ENCODE measurements at regions not wholly inside any gene's neighbourhood (a gene's known extent, or its start where the extent isn't known, plus 50 kb on each side); places are given as distances from the start of the nearest gene placed in this dataset.

DNA sequence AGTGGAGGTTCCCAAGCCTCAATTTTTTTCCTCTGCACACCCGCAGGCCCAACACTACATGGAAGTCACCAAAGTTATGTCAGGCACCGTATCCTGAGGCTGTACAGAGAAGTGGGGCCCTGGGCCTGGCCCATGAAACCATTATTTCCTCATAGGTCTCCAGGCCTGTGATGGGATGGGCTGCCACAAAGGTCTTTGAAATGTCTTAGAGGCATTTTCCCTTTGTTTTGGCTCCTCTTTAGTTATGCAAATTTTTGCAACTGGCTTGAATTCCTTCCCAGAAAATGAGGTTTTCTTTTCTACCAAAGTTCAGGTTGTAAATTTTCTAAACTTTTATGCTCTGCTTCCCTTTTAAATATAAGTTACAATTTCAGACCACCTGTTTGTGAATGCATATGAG lies 365.2 kb downstream of the HGF start:
- Histone ChIP-seq H3K4me3 (ENCODE audit: low read depth, low read length) (no peak overlapping the region), H3K27me3 (ENCODE audit: insufficient read depth, low read length) (no peaks in the 10 kb centered on the region), H2BK120ac (ENCODE audit: insufficient read depth, low read length, poor library complexity) (no peak overlapping the region), H3K79me2 (ENCODE audit: control insufficient read depth, insufficient read depth, low read length, poor library complexity) (no peaks in the 10 kb centered on the region), H3K4me1 (ENCODE audit: control insufficient read depth in 1 of 2, insufficient read depth in 2 of 2, low read length in 2 of 2) (no peaks in the 10 kb centered on the region), H3K4me2 (ENCODE audit: low read length) (no peak overlapping the region), H2BK12ac (ENCODE audit: low read length) (no peak overlapping the region), H3K36me3 (ENCODE audit: control insufficient read depth in 1 of 2, insufficient read depth in 2 of 2, low read length in 2 of 2) (no peaks in the 10 kb centered on the region), H3K18ac (ENCODE audit: low read length) (no peak overlapping the region), H3K9ac (ENCODE audit: low read length) (no peak overlapping the region), H3K27ac (ENCODE audit: low read depth, low read length) (no peak overlapping the region), H2BK5ac (ENCODE audit: low read depth, low read length, poor library complexity) (no peak overlapping the region), H4K12ac (ENCODE audit: low read depth, low read length) (no peak overlapping the region), H3K14ac (ENCODE audit: low read length) (no peak overlapping the region), H3K23ac (ENCODE audit: low read length) (no peak overlapping the region), H2AK5ac (ENCODE audit: low read length) (no peak overlapping the region), H3K4ac (ENCODE audit: low read depth, low read length) (no peak overlapping the region), H3K9me3 (ENCODE audit: insufficient read depth, low read depth, low read length) (no peaks in the 10 kb centered on the region), H4K8ac (ENCODE audit: low read depth, low read length) (no peak overlapping the region), H4K91ac (ENCODE audit: low read depth, low read length) (no peak overlapping the region), H2AFZ (ENCODE audit: insufficient read depth, low read length, poor library complexity) (no peak overlapping the region), H3K79me1 (ENCODE audit: low read length) (no peaks in the 10 kb centered on the region)
- DNase-seq = no peak
- WGBS (ENCODE audit: extremely low coverage, insufficient coverage, insufficient read length) = no CpG with 5 or more reads among the region's 2 CpGs

DNA sequence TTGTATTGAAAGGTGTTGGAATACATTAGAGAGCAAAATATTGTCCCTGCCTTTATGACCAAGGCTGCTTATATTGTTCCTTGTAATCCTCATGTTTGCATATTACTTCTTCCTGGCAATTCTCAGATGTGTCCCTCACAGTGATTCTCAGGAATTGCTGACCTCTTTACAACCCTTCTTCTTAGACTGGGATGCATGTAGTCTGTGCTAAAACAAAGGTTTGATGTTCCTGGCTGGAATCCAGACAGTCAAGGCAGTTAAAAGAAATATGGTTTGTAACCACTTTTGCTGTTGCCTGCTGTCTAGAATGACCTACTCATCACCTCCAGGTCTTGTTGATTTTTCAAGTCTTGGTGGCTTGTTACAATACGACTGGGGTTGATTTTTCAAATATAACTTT lies 367.6 kb downstream of the HGF start:
- Histone ChIP-seq H3K36me3 (ENCODE audit: control insufficient read depth in 1 of 2, insufficient read depth in 2 of 2, low read length in 2 of 2) (no peaks in the 10 kb centered on the region), H2BK12ac (ENCODE audit: low read length) (no peak overlapping the region), H3K14ac (ENCODE audit: low read length) (no peak overlapping the region), H3K4me3 (ENCODE audit: low read depth, low read length) (no peak overlapping the region), H2AFZ (ENCODE audit: insufficient read depth, low read length, poor library complexity) (no peak overlapping the region), H3K23ac (ENCODE audit: low read length) (no peak overlapping the region), H4K12ac (ENCODE audit: low read depth, low read length) (no peak overlapping the region), H3K27ac (ENCODE audit: low read depth, low read length) (no peak overlapping the region), H2BK5ac (ENCODE audit: low read depth, low read length, poor library complexity) (no peak overlapping the region), H3K79me1 (ENCODE audit: low read length) (no peaks in the 10 kb centered on the region), H4K91ac (ENCODE audit: low read depth, low read length) (no peak overlapping the region), H3K9ac (ENCODE audit: low read length) (no peak overlapping the region), H3K27me3 (ENCODE audit: insufficient read depth, low read length) (no peaks in the 10 kb centered on the region), H3K18ac (ENCODE audit: low read length) (no peak overlapping the region), H4K8ac (ENCODE audit: low read depth, low read length) (no peak overlapping the region), H3K4ac (ENCODE audit: low read depth, low read length) (no peak overlapping the region), H3K79me2 (ENCODE audit: control insufficient read depth, insufficient read depth, low read length, poor library complexity) (no peaks in the 10 kb centered on the region), H3K4me1 (ENCODE audit: control insufficient read depth in 1 of 2, insufficient read depth in 2 of 2, low read length in 2 of 2) (no peaks in the 10 kb centered on the region), H3K9me3 (ENCODE audit: insufficient read depth, low read depth, low read length) (no peaks in the 10 kb centered on the region), H2AK5ac (ENCODE audit: low read length) (no peak overlapping the region), H3K4me2 (ENCODE audit: low read length) (no peak overlapping the region), H2BK120ac (ENCODE audit: insufficient read depth, low read length, poor library complexity) (no peak overlapping the region)
- WGBS (ENCODE audit: extremely low coverage, insufficient coverage, insufficient read length) = no CpG with 5 or more reads among the region's 1 CpG
- DNase-seq = no peak

DNA sequence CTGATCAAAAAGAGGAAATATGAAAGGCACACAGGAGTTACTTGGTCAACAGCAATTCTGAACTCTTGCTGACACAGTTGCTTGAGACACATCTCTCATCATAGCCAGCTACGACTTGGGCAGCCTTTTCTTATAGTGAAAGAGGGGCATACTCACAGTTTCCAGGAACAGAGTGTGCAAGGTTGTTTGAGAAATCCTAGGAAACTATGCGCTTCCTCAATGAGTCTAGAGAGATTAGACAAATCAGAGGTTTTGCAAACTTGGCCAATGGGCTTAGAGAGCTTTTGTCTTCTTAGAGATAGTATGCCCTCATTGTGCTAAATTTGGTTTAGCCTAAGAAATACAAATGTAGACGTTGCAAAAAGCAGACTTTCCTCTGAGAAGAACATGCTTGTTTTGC lies 370.4 kb downstream of the HGF start:
- no peaks in the 10 kb centered on the region for H3K36me3 ChIP-seq (ENCODE audit: control insufficient read depth in 1 of 2, insufficient read depth in 2 of 2, low read length in 2 of 2)
- H3K9ac ChIP-seq (ENCODE audit: low read length) = no peak overlapping the region
- DNase-seq = no peak
- no peak overlapping the region for H3K4ac ChIP-seq (ENCODE audit: low read depth, low read length)
- H2AK5ac ChIP-seq (ENCODE audit: low read length) = no peak overlapping the region
- no peaks in the 10 kb centered on the region for H3K9me3 ChIP-seq (ENCODE audit: insufficient read depth, low read depth, low read length)
- no peaks in the 10 kb centered on the region for H3K79me1 ChIP-seq (ENCODE audit: low read length)
- no peak overlapping the region for H2AFZ ChIP-seq (ENCODE audit: insufficient read depth, low read length, poor library complexity)
- no peaks in the 10 kb centered on the region for H3K27me3 ChIP-seq (ENCODE audit: insufficient read depth, low read length)
- no CpG with 5 or more reads among the region's 3 CpGs for WGBS (ENCODE audit: extremely low coverage, insufficient coverage, insufficient read length)
- no peak overlapping the region for H3K4me3 ChIP-seq (ENCODE audit: low read depth, low read length)
- H3K14ac ChIP-seq (ENCODE audit: low read length) = no peak overlapping the region
- no peak overlapping the region for H2BK120ac ChIP-seq (ENCODE audit: insufficient read depth, low read length, poor library complexity)
- no peaks in the 10 kb centered on the region for H3K79me2 ChIP-seq (ENCODE audit: control insufficient read depth, insufficient read depth, low read length, poor library complexity)
- H3K27ac ChIP-seq (ENCODE audit: low read depth, low read length) = no peak overlapping the region
- H2BK5ac ChIP-seq (ENCODE audit: low read depth, low read length, poor library complexity) = no peak overlapping the region
- H3K23ac ChIP-seq (ENCODE audit: low read length) = no peak overlapping the region
- no peak overlapping the region for H2BK12ac ChIP-seq (ENCODE audit: low read length)
- H4K91ac ChIP-seq (ENCODE audit: low read depth, low read length) = no peak overlapping the region
- no peak overlapping the region for H4K8ac ChIP-seq (ENCODE audit: low read depth, low read length)
- H4K12ac ChIP-seq (ENCODE audit: low read depth, low read length) = no peak overlapping the region
- no peak overlapping the region for H3K18ac ChIP-seq (ENCODE audit: low read length)
- no peak overlapping the region for H3K4me2 ChIP-seq (ENCODE audit: low read length)
- no peaks in the 10 kb centered on the region for H3K4me1 ChIP-seq (ENCODE audit: control insufficient read depth in 1 of 2, insufficient read depth in 2 of 2, low read length in 2 of 2)

DNA sequence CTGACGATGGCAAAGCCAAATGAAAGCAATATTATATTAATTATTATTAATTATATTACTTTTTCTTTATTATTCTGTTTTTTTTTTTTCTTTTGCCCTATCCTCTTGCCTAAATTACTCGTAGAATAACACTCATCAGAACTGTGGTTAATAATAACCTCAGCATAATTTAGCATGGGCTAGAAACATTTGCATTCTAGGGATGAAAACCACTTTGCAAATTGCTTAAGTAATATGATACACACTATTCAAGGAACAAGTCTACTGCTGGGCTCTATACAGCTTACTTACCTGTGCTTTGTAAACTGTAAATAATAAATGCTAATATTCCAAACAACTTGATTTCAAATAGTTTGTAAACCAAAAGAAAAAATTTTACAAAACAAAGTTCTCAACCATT lies 375.8 kb downstream of the HGF start:
- Histone ChIP-seq H3K14ac (ENCODE audit: low read length) (no peak overlapping the region), H3K23ac (ENCODE audit: low read length) (no peak overlapping the region), H2BK5ac (ENCODE audit: low read depth, low read length, poor library complexity) (no peak overlapping the region), H3K4me1 (ENCODE audit: control insufficient read depth in 1 of 2, insufficient read depth in 2 of 2, low read length in 2 of 2) (no peaks in the 10 kb centered on the region), H2AK5ac (ENCODE audit: low read length) (no peak overlapping the region), H3K36me3 (ENCODE audit: control insufficient read depth in 1 of 2, insufficient read depth in 2 of 2, low read length in 2 of 2) (no peaks in the 10 kb centered on the region), H3K4me3 (ENCODE audit: low read depth, low read length) (no peak overlapping the region), H3K4ac (ENCODE audit: low read depth, low read length) (no peak overlapping the region), H3K4me2 (ENCODE audit: low read length) (no peak overlapping the region), H4K12ac (ENCODE audit: low read depth, low read length) (no peak overlapping the region), H3K9ac (ENCODE audit: low read length) (no peak overlapping the region), H4K91ac (ENCODE audit: low read depth, low read length) (no peak overlapping the region), H3K18ac (ENCODE audit: low read length) (no peak overlapping the region), H3K79me2 (ENCODE audit: control insufficient read depth, insufficient read depth, low read length, poor library complexity) (no peaks in the 10 kb centered on the region), H3K79me1 (ENCODE audit: low read length) (no peaks in the 10 kb centered on the region), H2BK120ac (ENCODE audit: insufficient read depth, low read length, poor library complexity) (no peak overlapping the region), H4K8ac (ENCODE audit: low read depth, low read length) (no peak overlapping the region), H3K27me3 (ENCODE audit: insufficient read depth, low read length) (no peaks in the 10 kb centered on the region), H3K27ac (ENCODE audit: low read depth, low read length) (no peak overlapping the region), H2BK12ac (ENCODE audit: low read length) (no peak overlapping the region), H3K9me3 (ENCODE audit: insufficient read depth, low read depth, low read length) (no peaks in the 10 kb centered on the region), H2AFZ (ENCODE audit: insufficient read depth, low read length, poor library complexity) (no peak overlapping the region)
- no peak for DNase-seq
- no CpG with 5 or more reads among the region's 2 CpGs for WGBS (ENCODE audit: extremely low coverage, insufficient coverage, insufficient read length)
